CD4-positive, CD25-positive, alpha-beta regulatory T cell (primary cell): ENCODE measurements at regions not wholly inside any gene's neighbourhood (a gene's known extent, or its start where the extent isn't known, plus 50 kb on each side); places are given as distances from the start of the nearest gene placed in this dataset.

Experiments used
- ATAC-seq, 2 donors: fragments of 150-1000 bp; cut with Tn5 transposase; one replicate each; pipeline ENCODE4 v1.10.0; 2021; ENCODE audit warnings: low read depth in 2 of 2, moderate number of reproducible peaks in 2 of 2, moderate library complexity in 1 of 2
- DNase-seq, 3 donors: peaks; one replicate each; pipeline versions ENCODE4 v3.0.0 to v3.0.0-alpha.2; 2012 to 2022; ENCODE audit warnings: mixed read lengths in 1 of 3
- H3K27ac ChIP-seq: one replicate; pipeline ENCODE4 v1.7.0; 2013; ENCODE audit warnings: mild to moderate bottlenecking, low read length; ENCODE audit not compliant: insufficient read depth, poor library complexity, severe bottlenecking
- H3K27me3 ChIP-seq: one replicate; pipeline ENCODE4 v1.7.0; 2013; ENCODE audit warnings: low read length; ENCODE audit not compliant: control insufficient read depth, insufficient read depth
- H3K36me3 ChIP-seq: one replicate; pipeline ENCODE4 v1.7.0; 2013; ENCODE audit warnings: mild to moderate bottlenecking, low read length, moderate library complexity; ENCODE audit not compliant: control insufficient read depth, insufficient read depth
- H3K4me1 ChIP-seq: 2 replicates; pipeline ENCODE4 v1.7.0; 2013; ENCODE audit warnings: mild to moderate bottlenecking, low read length; ENCODE audit not compliant: insufficient read depth, control insufficient read depth, poor library complexity, severe bottlenecking
- H3K4me3 ChIP-seq: one replicate; pipeline ENCODE4 v1.7.0; 2013; ENCODE audit warnings: low read depth, mild to moderate bottlenecking, low read length, moderate library complexity
- H3K9me3 ChIP-seq, 2 experiments: 1 replicate in 1 of 2; 2 replicates in 1 of 2; pipeline ENCODE4 v1.7.0; 2013; ENCODE audit warnings: low read length in 2 of 2, mild to moderate bottlenecking in 1 of 2, moderate library complexity in 1 of 2; ENCODE audit not compliant: control insufficient read depth in 2 of 2
- H3K27ac Mint-ChIP-seq, 3 donors: one replicate each; pipeline ENCODE4 v1.8.0; 2020 to 2022; ENCODE audit warnings: mild to moderate bottlenecking in 3 of 3, mixed read lengths in 3 of 3, moderate library complexity in 2 of 3
- H3K27me3 Mint-ChIP-seq: one replicate; pipeline ENCODE4 v1.8.0; 2022; ENCODE audit warnings: mild to moderate bottlenecking, mixed read lengths
- H3K36me3 Mint-ChIP-seq: one replicate; pipeline ENCODE4 v1.8.0; 2020; ENCODE audit warnings: mixed read lengths
- H3K4me1 Mint-ChIP-seq, 4 donors: one replicate each; pipeline ENCODE4 v1.8.0; 2020 to 2022; ENCODE audit warnings: mixed read lengths in 4 of 4, mild to moderate bottlenecking in 1 of 4
- H3K4me3 Mint-ChIP-seq, 4 donors: one replicate each; pipeline ENCODE4 v1.8.0; 2020 to 2022; ENCODE audit warnings: mild to moderate bottlenecking in 4 of 4, mixed read lengths in 4 of 4, moderate library complexity in 3 of 4
- H3K9me3 Mint-ChIP-seq, 7 donors: one replicate each; pipeline ENCODE4 v1.8.0; 2020 to 2022; ENCODE audit warnings: mixed read lengths in 7 of 7, mild to moderate bottlenecking in 3 of 7, moderate library complexity in 2 of 7

GRCh38 chr10:16260388-16260787, 176.4 kb upstream of the PTER start:
- H3K27me3 ChIP-seq, result no peaks in the 10 kb centered on the region
- peaks cover 2 to 17% (median 5%) of the 10 kb centered on the region in 7 donors for H3K9me3 Mint-ChIP-seq

DNA sequence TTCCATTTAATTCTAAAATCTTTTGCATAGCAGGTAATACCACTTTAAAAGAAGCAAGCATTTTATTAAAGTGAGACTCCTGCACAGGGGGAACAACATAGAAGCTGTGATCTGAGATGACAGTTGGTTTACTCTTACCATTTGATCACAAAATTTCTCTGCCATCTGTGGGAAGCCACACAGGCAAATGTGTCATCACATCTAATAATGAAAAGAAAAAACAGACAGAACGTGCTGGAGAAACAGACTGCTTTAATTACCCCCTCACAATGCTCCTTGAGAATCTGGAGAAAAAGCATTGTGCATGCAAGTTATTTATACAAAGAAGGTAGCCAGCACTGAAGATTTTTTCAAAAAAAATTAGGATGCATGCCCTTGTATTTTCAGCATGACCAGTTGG, 165.2 kb upstream of the PTER start:
- Histone ChIP-seq H3K4me1 (no peaks in the 10 kb centered on the region), H3K9me3 (no peaks in the 10 kb centered on the region), H3K27me3 (no peaks in the 10 kb centered on the region), H3K4me3 (no peak overlapping the region), H3K36me3 (no peaks in the 10 kb centered on the region), H3K27ac (no peak overlapping the region)
- no peaks in the 10 kb centered on the region for H3K36me3 Mint-ChIP-seq
- peaks cover 5% of the 10 kb centered on the region for H3K27me3 Mint-ChIP-seq
- no peak overlapping the region for H3K27ac Mint-ChIP-seq
- ATAC-seq (no peak), DNase-seq (no peak)
- no peaks in the 10 kb centered on the region for H3K4me1 Mint-ChIP-seq
- H3K4me3 Mint-ChIP-seq, result no peak overlapping the region
- H3K9me3 Mint-ChIP-seq, result peaks cover 0 to 5% (median 0%) of the 10 kb centered on the region in 7 donors

More at GRCh38 chr10:16260388-16260787, 176.4 kb upstream of the PTER start:
- Histone ChIP-seq H3K36me3 (no peaks in the 10 kb centered on the region), H3K4me3 (no peak overlapping the region), H3K9me3 (peaks cover 3 to 9% of the 10 kb centered on the region in 2 experiments), H3K27ac (no peak overlapping the region), H3K4me1 (no peaks in the 10 kb centered on the region)
- DNase-seq, result no peak
- Mint-ChIP-seq H3K4me3 (no peak overlapping the region), H3K4me1 (no peaks in the 10 kb centered on the region), H3K27ac (no peak overlapping the region), H3K27me3 (no peaks in the 10 kb centered on the region), H3K36me3 (no peaks in the 10 kb centered on the region)
- no peak for ATAC-seq

GRCh38 chr10:16274911-16275310, 161.9 kb upstream of the PTER start:
- H3K36me3 Mint-ChIP-seq, result no peaks in the 10 kb centered on the region
- H3K9me3 Mint-ChIP-seq, result peaks cover 0 to 9% (median 1%) of the 10 kb centered on the region in 7 donors
- no peak overlapping the region for H3K27ac Mint-ChIP-seq
- Histone ChIP-seq H3K27me3 (no peaks in the 10 kb centered on the region), H3K4me3 (no peak overlapping the region), H3K4me1 (no peaks in the 10 kb centered on the region), H3K36me3 (no peaks in the 10 kb centered on the region), H3K27ac (no peak overlapping the region), H3K9me3 (no peaks in the 10 kb centered on the region)
- peaks cover 10% of the 10 kb centered on the region for H3K27me3 Mint-ChIP-seq
- ATAC-seq (no peak), DNase-seq (no peak)
- no peaks in the 10 kb centered on the region for H3K4me1 Mint-ChIP-seq
- H3K4me3 Mint-ChIP-seq, result no peak overlapping the region

- H3K9me3 ChIP-seq, result no peaks in the 10 kb centered on the region
- Mint-ChIP-seq H3K4me1 (no peaks in the 10 kb centered on the region), H3K27ac (no peak overlapping the region), H3K9me3 (peaks cover 0 to 5% (median 1%) of the 10 kb centered on the region in 7 donors), H3K27me3 (peaks cover 5% of the 10 kb centered on the region), H3K4me3 (no peak overlapping the region), H3K36me3 (no peaks in the 10 kb centered on the region)
- H3K36me3 ChIP-seq, result no peaks in the 10 kb centered on the region
- ATAC-seq (no peak), DNase-seq (no peak)
- no peaks in the 10 kb centered on the region for H3K4me1 ChIP-seq
- H3K27ac ChIP-seq, result no peak overlapping the region
- H3K27me3 ChIP-seq, result no peaks in the 10 kb centered on the region
- no peak overlapping the region for H3K4me3 ChIP-seq
Measured at GRCh38 chr10:16280595-16280994, 156.2 kb upstream of the PTER start.

DNA sequence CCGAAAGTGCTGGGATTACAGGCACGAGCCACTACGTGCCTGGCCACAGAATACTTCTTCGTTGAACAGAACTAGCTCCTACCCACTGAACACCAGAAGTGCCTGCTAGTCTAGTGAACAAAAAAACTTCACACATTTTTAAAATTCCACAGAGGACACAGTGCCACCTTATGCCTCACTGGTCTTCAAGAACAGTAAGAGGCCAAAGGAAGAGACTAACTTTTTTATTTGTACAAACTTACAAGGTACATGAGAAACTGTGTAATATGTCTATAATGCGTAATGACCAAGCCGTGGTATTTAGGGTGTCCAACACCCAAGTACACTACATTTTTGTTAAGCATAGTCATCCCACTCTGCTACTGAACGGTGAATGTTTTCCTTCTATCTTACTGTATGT, 144.4 kb upstream of the PTER start:
- H3K4me3 Mint-ChIP-seq, result no peak overlapping the region
- no peaks in the 10 kb centered on the region for H3K27me3 ChIP-seq
- no peaks in the 10 kb centered on the region for H3K36me3 ChIP-seq
- H3K4me3 ChIP-seq, result no peak overlapping the region
- H3K9me3 ChIP-seq, result no peaks in the 10 kb centered on the region
- no peaks in the 10 kb centered on the region for H3K4me1 ChIP-seq
- H3K27ac Mint-ChIP-seq, result no peak overlapping the region
- H3K4me1 Mint-ChIP-seq, result peaks cover 0 to 5% (median 0%) of the 10 kb centered on the region in 4 donors
- H3K36me3 Mint-ChIP-seq, result no peaks in the 10 kb centered on the region
- ATAC-seq (no peak), DNase-seq (no peak)
- peaks cover 0 to 10% (median 0%) of the 10 kb centered on the region in 7 donors for H3K9me3 Mint-ChIP-seq
- no peak overlapping the region for H3K27ac ChIP-seq
- H3K27me3 Mint-ChIP-seq, result peaks cover 2% of the 10 kb centered on the region

DNA sequence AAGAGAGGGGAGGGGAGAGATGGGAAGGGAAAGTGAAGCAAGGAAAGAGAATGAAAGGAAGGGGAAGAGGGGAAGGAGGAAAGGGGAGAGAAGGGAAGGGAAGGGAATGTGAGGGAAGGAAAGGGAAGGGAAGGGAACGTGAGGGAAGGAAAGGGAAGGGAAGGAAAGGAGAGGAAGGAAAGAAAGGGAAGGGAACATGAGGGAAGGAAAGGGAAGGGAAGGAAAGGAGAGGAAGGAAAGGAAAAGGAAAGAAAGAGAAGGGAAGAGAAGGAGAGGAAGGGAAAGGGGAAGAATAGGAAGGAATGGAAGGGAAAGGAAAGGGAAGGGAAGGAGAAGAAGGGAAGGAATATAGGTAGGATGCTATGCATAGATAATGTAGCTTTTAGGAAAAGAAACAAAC, 139.7 kb upstream of the PTER start:
- Histone ChIP-seq H3K36me3 (no peaks in the 10 kb centered on the region), H3K4me3 (no peak overlapping the region), H3K27me3 (no peaks in the 10 kb centered on the region), H3K9me3 (no peaks in the 10 kb centered on the region), H3K4me1 (no peaks in the 10 kb centered on the region), H3K27ac (no peak overlapping the region)
- Mint-ChIP-seq H3K4me1 (peaks cover 0 to 5% (median 0%) of the 10 kb centered on the region in 4 donors), H3K36me3 (no peaks in the 10 kb centered on the region), H3K27me3 (no peaks in the 10 kb centered on the region), H3K4me3 (no peak overlapping the region), H3K27ac (no peak overlapping the region), H3K9me3 (peaks cover 0 to 4% (median 0%) of the 10 kb centered on the region in 7 donors)
- no peak for DNase-seq
- ATAC-seq, result no peak

DNA sequence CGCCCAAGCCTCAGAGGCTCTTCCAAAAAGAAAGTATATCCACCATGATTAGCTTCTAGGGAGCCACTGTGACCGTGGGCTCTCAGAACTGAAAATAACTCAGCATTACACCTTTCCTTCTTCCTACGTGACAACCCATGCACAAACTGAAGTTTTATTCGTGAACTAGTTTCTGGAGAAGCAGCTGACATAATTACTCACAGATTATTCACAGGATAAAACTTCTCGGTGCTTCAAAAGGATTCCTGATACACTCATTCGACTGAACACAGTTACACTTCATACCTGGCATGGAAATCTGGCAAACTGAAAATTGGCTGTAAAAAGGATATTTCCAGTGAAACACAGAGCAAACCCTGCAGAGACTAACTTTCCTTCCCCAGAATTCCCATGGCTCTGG, 139.2 kb upstream of the PTER start:
- no peaks in the 10 kb centered on the region for H3K36me3 ChIP-seq
- H3K27me3 ChIP-seq, result no peaks in the 10 kb centered on the region
- no peak overlapping the region for H3K4me3 ChIP-seq
- DNase-seq, result no peak
- H3K9me3 ChIP-seq, result no peaks in the 10 kb centered on the region
- peaks cover 0 to 5% (median 0%) of the 10 kb centered on the region in 4 donors for H3K4me1 Mint-ChIP-seq
- H3K27ac Mint-ChIP-seq, result no peak overlapping the region
- H3K27ac ChIP-seq, result no peak overlapping the region
- no peak for ATAC-seq
- H3K36me3 Mint-ChIP-seq, result no peaks in the 10 kb centered on the region
- H3K9me3 Mint-ChIP-seq, result peaks cover 0 to 3% (median 0%) of the 10 kb centered on the region in 7 donors
- no peaks in the 10 kb centered on the region for H3K4me1 ChIP-seq
- H3K27me3 Mint-ChIP-seq, result no peaks in the 10 kb centered on the region
- H3K4me3 Mint-ChIP-seq, result no peak overlapping the region

DNA sequence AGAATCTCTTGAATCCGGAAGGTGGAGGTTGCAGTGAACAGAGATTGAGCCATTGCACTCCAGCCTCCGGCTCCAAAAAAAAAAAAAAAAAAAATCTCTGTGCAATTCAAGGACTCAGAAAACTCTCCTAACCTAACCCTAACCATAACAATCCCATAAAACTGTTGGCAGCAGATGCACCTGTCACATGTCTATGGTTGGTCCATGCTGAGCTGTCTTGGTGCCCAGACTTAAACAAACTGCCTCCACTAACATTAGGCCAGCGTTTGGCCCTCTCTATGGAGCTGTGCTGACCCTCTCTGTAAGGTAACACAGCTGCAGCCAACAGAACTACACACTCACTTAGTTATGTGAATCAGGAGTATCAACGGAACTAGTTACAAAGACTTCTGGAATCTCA, 132.5 kb upstream of the PTER start:
- Histone ChIP-seq H3K9me3 (no peaks in the 10 kb centered on the region), H3K4me3 (no peak overlapping the region), H3K36me3 (no peaks in the 10 kb centered on the region), H3K27ac (no peak overlapping the region), H3K27me3 (peaks cover 3% of the 10 kb centered on the region), H3K4me1 (no peaks in the 10 kb centered on the region)
- H3K9me3 Mint-ChIP-seq, result peaks cover 0 to 5% (median 0%) of the 10 kb centered on the region in 7 donors
- peaks cover 9% of the 10 kb centered on the region for H3K27me3 Mint-ChIP-seq
- no peak overlapping the region for H3K4me3 Mint-ChIP-seq
- no peak for DNase-seq
- no peak for ATAC-seq
- H3K4me1 Mint-ChIP-seq, result no peaks in the 10 kb centered on the region
- no peaks in the 10 kb centered on the region for H3K36me3 Mint-ChIP-seq
- no peak overlapping the region for H3K27ac Mint-ChIP-seq
